IPS-18c (cell line): ENCODE measurements at regions not wholly inside any gene's neighbourhood (a gene's known extent, or its start where the extent isn't known, plus 50 kb on each side); places are given as distances from the start of the nearest gene placed in this dataset.
"Not testable (repeated sequence)": the region's sequence is repeated elsewhere in the genome, so short reads cannot be mapped to it uniquely, and the experiment has no call there.

ENCODE experiments used
- H3K4me3 ChIP-seq: 2 replicates; pipeline ENCODE4 v1.7.0; 2013; ENCODE audit warnings: low read depth, mild to moderate bottlenecking, low read length, moderate library complexity; ENCODE audit not compliant: insufficient read depth
- H3K9me3 ChIP-seq: one replicate; pipeline ENCODE4 v1.6.1; 2013; ENCODE audit warnings: mild to moderate bottlenecking, low read length, moderate library complexity; ENCODE audit not compliant: control insufficient read depth, insufficient read depth

DNA sequence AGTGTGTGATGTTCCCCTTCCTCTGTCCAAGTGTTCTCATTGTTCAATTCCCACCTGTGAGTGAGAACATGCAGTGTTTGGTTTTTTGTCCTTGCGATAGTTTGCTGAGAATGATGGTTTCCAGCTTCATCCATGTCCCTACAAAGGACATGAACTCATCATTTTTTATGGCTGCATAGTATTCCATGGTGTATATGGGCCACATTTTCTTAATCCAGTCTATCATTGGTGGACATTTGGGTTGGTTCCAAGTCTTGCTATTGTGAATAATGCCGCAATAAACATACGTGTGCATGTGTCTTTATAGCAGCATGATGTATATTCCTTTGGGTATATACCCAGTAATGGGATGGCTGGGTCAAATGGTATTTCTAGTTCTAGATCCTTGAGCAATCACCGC is 134.5 kb upstream of the SVIL start:
- H3K4me3 ChIP-seq, H3K9me3 ChIP-seq: not testable (repeated sequence)

DNA sequence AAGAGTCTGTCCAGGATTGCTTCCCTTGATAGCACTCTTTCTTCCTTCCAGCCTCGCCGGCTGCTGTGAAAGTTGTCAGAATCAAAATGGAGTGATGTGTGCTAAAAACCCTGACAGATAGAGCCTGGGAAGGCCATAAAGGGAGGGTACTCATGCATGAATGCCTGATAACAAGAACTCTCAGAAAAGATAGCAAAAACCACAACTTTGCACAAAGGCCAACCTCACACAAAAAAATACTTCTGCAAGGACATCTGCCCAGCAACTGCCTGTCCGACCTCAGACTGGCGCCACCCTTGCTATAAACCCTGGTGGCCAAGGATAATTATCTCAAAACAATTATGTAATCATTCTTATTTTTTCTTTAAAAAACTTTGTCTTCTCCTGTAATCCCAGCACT is 133.2 kb upstream of the SVIL start:
- H3K4me3 ChIP-seq = no peak overlapping the region
- peaks cover 2% of the 10 kb centered on the region for H3K9me3 ChIP-seq

GRCh38 chr10:29766753-29767152 is 132.0 kb upstream of the SVIL start:
- H3K9me3 ChIP-seq = no peaks in the 10 kb centered on the region
- H3K4me3 ChIP-seq = no peak overlapping the region

DNA sequence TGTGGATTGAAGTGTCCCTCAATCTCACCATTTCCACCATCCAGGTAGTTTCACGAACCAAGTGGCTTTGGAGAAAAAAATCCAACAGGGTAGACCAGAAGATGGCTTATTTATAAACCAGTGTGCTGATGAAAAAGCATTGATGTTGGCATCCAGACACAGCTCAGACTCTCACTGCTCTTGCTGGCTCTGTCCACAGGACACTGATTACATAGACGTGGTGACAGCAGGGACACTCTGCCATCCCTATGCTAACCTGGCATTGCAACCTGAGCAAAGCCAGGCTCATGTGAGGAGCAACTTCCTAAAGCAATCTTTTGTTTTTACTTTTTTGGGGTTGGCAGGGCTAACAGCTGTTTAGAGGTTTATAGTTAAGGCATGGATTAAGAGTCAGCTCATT is 130.6 kb upstream of the SVIL start:
- Histone ChIP-seq H3K9me3 (no peaks in the 10 kb centered on the region), H3K4me3 (no peak overlapping the region)

- no peaks in the 10 kb centered on the region for H3K9me3 ChIP-seq
- no peak overlapping the region for H3K4me3 ChIP-seq
These were observed 128.6 kb upstream of the SVIL start for GRCh38 chr10:29763396-29763795.

DNA sequence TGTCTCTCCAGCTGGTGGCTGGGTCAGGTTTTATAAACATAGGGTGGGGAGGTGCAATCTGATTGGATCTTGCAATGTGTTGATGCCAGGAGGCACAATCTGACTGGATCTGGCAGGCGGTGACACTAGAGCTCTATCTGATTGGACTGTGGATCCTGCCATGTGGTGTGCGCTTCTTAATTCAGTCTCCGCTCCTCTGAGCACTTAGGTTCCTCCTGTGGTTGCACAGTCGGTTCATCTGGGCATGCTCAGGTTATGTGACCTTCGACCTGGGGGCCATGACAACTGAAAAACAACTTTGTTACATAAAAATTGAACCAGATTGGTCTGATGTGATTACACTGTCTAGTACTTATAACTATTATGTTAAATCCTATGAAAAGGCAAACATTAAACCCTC is 127.1 kb upstream of the SVIL start:
- Histone ChIP-seq H3K9me3 (no peaks in the 10 kb centered on the region), H3K4me3 (no peak overlapping the region)

- Histone ChIP-seq H3K4me3 (no peak overlapping the region), H3K9me3 (no peaks in the 10 kb centered on the region)
These were observed 125.5 kb upstream of the SVIL start for GRCh38 chr10:29760138-29760900.

- Histone ChIP-seq H3K4me3 (no peak overlapping the region), H3K9me3 (no peaks in the 10 kb centered on the region)
These were observed 123.0 kb upstream of the SVIL start for GRCh38 chr10:29757551-29758297.

DNA sequence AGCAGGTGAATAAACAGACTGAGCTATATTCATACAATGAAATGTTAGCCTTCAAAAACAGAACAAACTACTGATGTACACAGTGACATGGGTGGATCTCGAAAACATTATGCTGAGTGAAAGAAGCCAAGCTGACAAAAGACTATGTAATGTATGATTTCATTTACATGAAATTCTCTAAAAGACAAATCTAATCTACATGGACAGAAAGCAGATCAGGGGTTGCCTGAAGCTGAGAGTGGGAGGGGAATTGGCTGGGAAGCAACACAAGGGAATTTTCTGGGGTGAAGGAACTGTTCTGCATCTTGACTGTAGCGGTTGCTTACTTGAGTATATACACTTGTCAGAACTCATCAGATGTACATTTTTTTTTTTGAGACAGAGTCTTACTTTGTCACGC is 121.7 kb upstream of the SVIL start:
- Histone ChIP-seq H3K9me3 (no peaks in the 10 kb centered on the region), H3K4me3 (no peak overlapping the region)

GRCh38 chr10:29753283-29753682 is 118.5 kb upstream of the SVIL start:
- Histone ChIP-seq H3K9me3 (no peaks in the 10 kb centered on the region), H3K4me3 (no peak overlapping the region)

- H3K4me3 ChIP-seq = no peak overlapping the region
- no peaks in the 10 kb centered on the region for H3K9me3 ChIP-seq
These were observed 116.9 kb upstream of the SVIL start for GRCh38 chr10:29751684-29752083.

GRCh38 chr10:29751240-29751639 is 116.5 kb upstream of the SVIL start:
- no peaks in the 10 kb centered on the region for H3K9me3 ChIP-seq
- H3K4me3 ChIP-seq = no peak overlapping the region

- Histone ChIP-seq H3K9me3 (no peaks in the 10 kb centered on the region), H3K4me3 (no peak overlapping the region)
These were observed 114.4 kb upstream of the SVIL start for GRCh38 chr10:29749150-29749549.

GRCh38 chr10:29748109-29748650 is 113.4 kb upstream of the SVIL start:
- Histone ChIP-seq H3K9me3 (no peaks in the 10 kb centered on the region), H3K4me3 (no peak overlapping the region)

DNA sequence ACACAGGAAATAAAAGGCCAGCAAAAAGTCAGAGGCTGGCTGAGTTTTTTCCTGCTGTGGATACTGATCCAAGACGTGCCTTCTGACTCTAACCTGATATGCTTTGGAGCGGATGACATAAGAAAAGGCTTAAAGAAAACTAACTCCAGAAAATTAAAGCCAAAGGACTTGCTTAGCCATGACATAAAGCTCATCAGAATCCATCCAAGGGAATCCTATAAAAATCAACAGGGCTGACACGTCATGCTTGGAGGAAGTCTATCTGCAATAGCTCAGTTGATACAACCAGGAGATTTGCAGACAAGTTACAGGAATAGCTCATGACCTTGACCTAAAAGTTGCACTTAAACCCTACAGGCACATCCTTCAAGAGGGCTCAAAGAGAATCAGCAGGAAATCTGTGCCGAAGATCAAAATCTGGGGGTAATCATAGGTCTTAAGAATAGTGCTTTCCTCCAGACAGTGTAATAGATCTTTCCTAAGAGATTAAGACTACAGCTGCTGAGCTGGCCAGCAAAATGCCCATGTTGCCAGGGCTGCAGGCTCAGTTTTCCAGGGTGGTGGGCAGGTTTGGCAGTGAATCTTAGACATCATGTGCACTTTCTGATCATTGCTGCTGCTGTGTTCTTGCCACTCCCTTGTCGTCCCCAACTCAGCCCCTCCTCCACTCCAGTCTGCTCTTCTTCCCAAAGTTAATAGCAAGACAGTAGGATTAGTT is 111.5 kb upstream of the SVIL start:
- Histone ChIP-seq H3K4me3 (no peak overlapping the region), H3K9me3 (no peaks in the 10 kb centered on the region)

DNA sequence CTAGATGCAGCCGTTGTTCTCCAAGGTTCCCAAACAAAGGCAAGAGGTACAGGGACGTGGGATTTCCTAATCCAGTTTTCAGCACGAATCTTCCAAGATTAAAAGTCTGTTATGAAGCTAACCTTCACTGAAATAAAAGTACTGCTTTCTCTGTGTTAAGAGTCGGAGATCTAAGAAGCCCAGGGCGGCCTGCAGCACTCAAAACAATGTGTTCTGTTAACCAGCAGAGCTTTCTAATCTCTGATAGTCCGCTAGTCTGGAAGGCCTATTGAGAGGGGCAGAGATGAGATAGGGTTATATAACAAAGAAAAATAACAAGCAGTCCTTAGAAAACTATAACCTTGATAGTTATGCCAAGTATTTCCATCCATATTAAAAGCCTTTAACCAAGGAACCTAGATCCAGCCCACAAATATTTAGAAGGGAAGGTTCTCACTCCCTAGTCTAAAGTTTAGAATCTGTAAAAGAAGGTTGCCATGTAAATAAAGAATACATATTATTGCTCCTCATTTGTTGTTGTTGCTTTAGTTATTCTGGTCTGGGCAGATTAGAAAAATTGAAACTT is 106.3 kb upstream of the SVIL start:
- no peaks in the 10 kb centered on the region for H3K9me3 ChIP-seq
- H3K4me3 ChIP-seq = no peak overlapping the region

DNA sequence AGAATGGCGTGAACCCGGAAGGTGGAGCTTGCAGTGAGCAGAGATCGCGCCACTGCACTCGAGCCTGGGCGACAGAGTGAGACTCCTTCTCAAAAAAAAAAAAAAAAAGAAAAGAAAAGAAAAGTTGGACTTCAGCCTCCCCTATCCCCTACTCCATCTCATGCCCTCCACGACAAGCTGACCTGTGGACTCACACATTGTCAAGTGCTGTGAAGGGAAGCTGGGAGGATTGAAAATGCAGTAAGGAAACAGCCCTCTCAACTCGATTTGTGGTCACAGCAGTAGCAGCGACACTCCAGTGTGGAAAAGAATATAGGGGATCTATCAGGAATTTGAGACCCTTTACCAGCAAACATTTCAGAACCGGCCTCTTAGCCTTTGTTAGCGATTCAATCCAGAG is 103.6 kb upstream of the SVIL start:
- no peaks in the 10 kb centered on the region for H3K9me3 ChIP-seq
- H3K4me3 ChIP-seq = no peak overlapping the region
